Mammary epithelial cell (primary cell): ENCODE measurements at regions not wholly inside any gene's neighbourhood (a gene's known extent, or its start where the extent isn't known, plus 50 kb on each side); places are given as distances from the start of the nearest gene placed in this dataset.

Source experiments
- CTCF ChIP-seq, 2 donors: IDR thresholded peaks in 1 of 2; conservative IDR thresholded peaks in 1 of 2; 2 replicates each; pipeline ENCODE4 v1.5.1; 2011 to 2012; ENCODE audit warnings: inconsistent platforms in 2 of 2, low read length in 2 of 2, mild to moderate bottlenecking in 2 of 2, control low read depth in 1 of 2, low read depth in 1 of 2; ENCODE audit not compliant: insufficient read depth in 1 of 2; ENCODE audit errors: extremely low read depth in 1 of 2
- EZH2 ChIP-seq: IDR thresholded peaks from 2 replicates; pipeline ENCODE4 v1.6.1; 2012; ENCODE audit warnings: low read length, inconsistent platforms, borderline replicate concordance

GRCh38 chr2:88253375-88253774, 83.2 kb downstream of the THNSL2 start:
- TF ChIP-seq CTCF (conservative IDR thresholded peaks at IDR 0.05 in 1 of 2, IDR thresholded peaks at IDR 0.05 in 1 of 2; ENCODE audit: extremely low read depth in 1 of 2, insufficient read depth in 1 of 2, low read depth in 1 of 2, low read length in 2 of 2) (no peak), EZH2 (no peak)
